COLO829 (cell line): ENCODE measurements at regions not wholly inside any gene's neighbourhood (a gene's known extent, or its start where the extent isn't known, plus 50 kb on each side); places are given as distances from the start of the nearest gene placed in this dataset.

Experiments used
- DNase-seq: peaks from one replicate; pipeline ENCODE4 v3.0.0; 2012; ENCODE audit warnings: low spot score

DNA sequence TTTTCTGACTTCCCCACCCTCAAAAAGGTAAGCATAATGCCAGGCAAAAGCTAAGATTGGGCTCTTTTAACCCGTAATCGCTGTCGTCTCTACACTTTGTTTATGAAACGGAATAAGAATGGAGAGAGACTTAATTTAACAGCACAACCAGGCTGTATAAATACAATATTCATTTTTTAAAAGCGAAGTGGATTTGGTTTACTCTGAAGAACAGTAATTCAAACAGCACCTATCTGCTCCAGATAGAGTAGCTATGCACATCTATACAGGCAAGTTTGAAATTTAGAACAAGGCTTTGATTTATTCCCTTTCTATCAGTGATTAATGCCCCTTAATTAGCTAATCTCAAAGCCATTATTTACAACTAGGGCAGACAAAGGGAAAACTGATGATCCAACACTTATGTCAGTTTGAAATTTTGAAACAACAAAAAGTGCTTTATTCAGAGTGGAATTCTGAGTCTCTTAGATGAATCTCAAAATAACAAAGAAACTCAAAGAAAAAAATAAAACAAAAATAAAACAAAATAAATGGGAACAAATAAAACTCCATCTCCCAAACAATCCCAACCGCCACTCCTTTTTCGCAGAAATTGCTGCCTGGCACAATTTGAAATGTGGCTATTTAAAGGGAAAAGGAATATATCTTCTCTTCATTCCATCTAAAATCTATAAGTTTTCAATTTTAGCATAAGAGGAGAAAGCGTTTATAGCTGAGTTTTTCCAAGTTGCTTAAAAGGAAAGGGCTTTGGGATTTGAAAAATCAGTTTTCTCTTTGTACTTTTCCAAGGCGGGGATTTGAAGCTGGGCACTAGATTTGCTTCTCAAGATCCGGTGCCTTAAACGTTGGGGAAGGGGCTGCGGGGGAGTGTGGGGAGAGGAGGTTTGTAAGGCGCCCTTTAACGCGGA is 298.6 kb downstream of the PARP8 start:
- no peak for DNase-seq

DNA sequence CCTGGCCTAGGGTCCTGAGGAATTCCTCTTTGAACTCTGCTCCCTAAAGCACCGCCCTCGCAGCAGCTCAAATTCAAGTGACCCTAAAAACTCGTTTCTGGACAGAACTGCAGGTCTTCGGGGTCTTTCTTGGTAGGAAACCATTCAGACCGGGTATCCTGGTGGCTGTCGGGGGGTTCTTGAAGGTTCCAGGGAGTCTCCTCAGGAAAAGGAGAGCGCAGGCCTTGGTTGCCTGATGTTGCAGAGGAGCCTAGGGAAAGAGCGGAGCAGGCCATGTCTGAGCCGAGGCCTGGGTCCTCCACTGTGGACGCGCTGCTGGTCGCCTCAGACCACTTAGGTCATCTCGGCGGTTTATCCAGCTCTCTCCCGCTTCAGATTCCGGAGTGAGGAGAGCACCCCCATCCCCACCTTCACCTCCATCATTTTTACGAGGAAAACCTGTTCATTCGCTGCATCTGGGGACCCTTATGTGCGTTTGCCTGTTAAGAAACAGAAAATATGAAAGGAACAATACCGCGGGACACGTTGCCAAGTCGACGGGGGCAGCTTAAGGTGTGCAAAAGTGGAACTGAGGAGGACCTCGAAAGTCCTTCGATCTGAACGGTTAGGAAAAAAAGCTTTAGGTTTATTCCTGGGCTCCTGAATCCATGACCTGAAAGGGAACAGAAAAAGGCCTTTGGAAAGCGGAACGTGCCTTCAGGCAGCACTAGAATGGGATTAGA is 299.4 kb downstream of the PARP8 start:
- DNase-seq, result no peak

DNA sequence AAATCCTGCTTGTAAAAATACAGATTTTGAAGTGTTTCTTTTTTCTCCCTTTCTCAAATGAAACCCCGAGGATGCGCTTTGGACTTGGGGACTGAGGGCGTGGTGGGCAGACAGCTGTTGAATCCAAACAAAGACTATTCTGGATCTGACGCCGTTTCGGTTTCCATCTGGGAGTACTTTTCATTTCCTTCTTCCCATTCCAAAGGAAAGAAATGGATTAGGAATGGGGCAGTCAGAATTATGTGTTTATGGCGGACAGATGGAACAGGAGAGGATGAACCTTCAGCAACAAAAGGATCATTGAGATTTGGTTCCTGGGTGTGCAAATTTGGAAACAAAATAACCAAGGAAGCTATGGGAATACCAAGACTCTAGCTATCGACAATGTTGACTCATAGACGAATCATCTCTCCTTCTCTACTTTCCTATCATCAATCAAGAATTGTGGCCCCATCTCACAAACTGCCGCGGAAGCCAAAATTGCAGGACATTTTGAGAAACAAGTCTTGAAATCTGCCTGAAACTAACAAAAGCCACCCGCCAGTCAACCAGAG is 300.6 kb downstream of the PARP8 start:
- no peak for DNase-seq

DNA sequence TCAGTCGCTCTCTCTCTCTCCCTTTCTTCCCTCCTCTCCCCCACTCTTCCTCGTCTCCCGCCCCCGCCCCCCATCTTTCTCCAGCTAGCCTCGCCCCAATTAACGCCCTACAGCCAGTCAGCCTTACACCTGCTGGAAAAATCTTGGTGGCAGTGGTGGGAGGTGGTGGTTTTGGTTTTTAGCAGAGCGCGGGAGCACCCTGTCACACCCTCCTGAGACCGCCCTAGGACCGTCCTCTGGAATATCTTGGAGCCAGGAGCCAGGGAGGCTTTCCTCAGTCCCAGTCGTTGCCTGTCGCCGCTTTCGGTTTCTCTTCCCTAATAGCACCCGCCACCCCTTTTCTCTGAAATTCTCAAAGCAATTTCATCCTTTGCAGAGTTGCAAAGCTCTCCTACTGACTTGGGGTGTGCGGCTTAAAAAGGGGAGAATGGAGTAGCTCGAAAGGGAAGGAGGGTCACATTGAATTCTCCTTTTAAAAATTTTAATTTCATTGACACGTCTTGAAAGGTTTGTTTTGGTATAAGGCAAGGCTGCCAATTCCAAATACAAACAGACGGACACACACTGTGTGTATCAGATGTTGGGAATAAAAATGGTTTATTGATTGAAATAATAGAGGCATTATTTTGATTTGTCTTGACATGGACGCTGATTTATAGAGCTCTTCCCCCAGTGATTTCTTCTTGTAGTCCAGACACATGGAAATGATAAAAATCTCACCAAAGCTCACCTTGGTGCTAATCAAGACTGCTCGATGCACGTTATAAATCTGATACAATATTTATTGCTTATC is 301.3 kb downstream of the PARP8 start:
- no peak for DNase-seq

DNA sequence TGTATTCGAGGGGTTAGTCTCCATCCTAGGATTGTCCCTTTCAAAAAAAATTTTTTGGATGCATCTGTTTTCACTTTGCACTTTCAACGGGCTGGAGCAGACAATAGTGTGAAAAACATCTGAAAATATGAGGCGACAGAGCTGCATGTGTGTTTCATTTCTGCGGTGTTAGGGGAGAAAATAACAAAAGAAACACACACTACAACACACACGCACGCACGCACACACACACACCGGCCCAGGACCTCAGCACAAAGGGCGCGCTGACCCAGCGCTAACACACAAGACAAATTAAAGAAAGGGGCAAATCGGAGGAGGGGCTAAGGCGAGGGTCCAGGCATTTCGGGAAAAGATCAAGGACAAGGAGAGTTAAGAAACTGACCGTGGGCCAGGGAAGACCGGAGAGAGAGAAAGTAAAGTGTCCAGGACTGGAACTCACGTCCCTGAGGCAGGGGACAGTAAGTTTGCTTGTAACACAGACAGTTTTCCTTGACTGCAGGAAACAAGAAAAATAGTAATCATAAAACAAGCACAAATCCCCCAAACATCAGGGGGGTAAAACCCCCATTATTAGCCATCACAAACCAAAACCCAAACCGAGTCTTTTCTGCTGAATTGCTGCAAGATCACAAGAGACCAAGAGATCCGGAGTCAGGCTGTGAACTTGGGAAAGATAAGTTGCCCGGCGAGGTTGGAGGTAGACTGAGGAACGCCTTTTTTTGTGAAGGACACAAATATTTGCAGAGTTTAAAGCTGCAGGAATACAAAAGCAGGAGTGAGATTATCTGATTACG is 302.1 kb downstream of the PARP8 start:
- no peak for DNase-seq

DNA sequence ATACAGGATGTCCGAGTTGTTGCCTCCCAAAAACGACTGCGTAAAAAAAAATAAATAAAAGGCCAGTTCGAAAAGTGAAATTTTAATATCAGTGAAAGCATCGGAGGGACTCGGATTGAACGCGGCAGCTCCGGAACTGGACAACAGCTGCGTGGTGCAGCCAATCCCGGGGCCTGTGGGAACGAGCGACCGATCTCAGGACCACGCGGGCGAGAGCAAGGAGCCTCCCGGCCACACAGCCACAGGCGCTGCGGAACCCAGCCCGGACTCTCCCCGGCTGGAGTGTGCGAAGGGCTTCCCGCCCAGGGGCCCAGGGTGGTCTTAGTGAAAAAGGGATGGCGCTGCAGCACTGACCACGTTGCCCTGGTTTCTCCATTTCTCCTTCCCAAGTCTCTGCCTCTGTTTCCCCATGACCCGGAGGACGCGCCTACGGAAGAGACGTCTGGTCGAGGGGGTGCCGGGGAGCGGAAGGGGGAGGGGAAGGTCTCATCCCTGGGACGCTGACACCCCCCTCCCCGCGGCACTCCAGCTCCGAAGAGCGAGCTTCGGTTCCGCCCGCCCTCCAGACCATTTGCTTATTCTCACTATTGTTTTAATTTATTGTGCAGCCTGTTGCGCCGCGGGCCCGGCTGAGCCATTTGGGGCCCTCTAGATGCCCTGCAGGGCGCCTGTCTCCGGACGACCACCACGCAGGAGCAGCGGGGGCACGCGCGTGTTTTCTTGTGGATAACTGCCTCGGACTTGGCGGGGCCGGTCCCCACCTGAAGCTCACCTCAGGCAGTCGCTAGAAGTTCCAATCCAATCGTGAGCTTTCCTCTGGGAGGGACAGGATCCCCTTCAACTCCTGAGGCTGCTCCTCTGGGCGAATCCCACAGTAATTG is 303.0 kb downstream of the PARP8 start:
- DNase-seq, result no peak

DNA sequence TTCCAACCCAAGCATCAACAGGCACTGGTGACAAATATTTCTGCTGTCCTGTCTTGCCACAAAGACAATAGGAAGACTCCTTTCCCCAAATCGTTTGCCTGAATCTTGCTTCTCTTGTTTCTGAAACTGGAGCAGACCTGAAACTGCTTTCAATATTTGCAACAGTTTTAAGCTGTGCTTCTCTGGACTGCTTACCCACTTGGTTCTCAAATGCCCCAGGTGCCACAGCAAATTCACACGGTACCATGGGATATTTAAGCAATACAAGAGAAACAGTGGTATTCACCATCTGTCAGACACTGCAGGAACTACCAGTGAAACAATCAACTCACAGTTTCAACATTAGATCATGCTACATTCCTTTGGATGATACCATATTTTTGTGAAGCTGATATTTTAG is 309.4 kb downstream of the PARP8 start:
- DNase-seq, result no peak

DNA sequence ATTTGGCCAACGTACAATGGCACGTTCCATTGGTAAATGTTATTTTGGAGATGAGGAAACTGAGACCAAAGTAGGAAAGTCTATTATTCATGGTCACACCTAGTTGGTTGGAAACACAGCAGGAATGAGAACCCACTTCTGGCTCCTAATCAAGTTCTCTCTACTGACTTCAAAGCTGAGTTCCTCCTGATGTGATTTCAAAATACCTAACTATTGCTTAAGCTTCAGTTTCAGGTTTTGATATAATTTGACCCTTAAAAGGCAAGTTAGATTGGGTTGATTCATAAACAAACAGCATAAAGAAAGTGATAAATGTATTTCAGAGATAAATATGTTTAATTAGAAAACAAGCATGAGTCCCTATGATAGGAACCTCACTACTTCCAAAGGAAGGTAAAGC is 312.5 kb downstream of the PARP8 start:
- no peak for DNase-seq

DNA sequence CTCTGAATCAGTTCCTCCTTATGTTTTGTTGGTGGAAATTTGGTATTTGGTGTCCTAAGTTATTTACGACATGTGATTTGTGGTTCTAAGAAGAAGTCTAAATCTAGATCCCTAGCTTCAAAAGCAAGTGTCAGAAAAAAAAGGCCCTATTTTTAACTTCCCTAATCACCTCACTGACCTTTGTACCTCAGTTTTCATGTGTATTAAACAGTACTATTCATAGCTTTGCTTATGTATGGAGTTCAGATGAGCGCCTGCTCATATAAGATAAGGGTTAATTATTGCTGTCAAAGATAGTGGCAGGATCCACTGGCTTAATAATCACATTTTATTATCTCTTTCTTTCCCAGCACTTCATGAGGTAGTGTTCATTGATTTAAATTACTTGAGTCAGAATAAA is 318.2 kb downstream of the PARP8 start:
- DNase-seq, result no peak

DNA sequence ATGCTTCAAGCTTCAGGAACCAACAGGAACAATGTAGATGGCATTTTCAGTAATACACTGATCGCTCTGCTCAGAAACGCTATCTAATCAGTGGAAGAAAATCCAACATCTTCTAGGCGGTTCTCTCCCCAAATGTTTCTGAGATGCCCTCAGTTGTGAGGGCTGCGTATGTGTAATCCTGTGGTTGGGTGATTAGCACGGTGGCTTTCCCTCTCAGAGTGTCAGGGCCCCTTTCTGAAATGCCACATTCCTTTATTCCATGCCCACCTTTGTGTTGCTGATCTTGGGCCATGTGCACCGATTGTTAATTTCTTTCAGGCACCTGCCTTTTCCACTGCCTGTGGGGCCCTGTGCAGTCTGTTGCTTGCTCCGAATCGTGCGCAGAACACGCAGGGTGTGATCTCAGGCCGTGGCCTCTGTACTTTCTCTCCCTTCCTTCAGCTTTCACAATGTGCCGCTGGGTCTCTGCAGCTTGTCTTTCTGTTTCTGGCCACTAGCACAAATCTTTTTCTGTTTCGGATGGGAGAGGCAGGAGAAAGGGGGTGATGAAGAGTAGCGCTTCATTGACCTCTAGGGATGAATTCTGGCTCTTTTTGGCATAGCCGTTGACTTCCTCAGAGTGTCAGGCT is 324.0 kb downstream of the PARP8 start:
- DNase-seq, result no peak

DNA sequence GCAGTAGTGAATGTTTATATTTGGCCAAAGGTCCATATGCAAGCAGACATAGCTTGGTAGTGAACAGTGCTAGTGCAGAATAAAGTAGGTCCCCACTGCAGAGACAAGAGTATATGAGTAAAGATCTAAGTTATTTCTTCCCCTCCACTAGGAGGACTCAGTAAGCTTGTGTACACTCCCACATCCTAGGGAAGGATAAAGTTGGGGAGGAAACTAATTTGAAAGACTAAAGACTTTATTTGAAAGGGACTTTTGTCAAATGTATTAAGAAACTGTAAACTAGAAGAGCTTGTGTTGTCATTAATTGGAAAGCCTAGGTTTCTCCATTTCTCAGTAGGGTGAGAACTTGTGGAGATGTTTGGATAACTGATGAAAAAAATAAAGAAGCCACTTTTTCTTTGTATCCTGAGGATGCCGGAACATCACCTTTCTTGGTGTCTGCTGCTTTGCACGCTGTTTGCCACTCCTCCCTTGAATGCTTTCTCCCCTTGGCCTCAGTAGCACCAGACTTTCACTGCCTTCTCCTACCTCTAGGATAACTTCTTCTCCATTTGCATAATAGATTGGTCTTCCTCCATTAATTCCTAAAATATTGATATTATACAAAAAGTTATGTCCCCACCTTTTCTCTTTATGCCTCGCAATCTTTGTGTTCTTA is 329.0 kb downstream of the PARP8 start:
- no peak for DNase-seq

DNA sequence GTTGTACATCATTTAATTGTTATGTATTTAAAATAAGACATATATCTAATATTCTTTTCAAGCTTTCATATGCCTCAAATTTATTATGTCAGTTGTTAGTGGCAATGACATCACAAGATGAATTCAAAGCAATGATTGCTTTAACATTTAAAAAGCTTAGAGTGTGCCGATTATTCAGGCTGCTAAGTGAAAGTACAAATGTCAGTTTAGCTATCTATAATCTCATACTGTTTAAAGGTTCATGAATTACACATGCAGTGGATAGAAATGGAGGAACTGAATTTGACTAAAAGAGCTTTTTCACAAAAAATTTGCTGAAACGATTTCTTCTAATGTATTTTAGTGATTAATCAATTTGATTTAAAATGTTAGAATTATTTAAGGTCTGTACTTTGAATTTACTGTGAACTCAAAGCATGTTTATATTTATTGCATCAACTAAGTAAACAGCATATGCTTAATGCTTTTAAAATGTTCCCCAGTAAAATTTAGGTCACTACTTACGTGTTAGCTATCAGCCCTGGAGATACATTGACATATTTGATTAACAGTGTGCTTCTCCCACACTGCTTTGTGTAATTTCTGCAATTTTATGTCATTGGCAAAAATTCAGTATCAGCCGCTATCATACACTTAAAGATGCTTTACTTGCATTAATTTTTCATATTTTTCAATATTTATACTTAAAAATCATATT is 334.9 kb downstream of the PARP8 start:
- DNase-seq, result no peak

DNA sequence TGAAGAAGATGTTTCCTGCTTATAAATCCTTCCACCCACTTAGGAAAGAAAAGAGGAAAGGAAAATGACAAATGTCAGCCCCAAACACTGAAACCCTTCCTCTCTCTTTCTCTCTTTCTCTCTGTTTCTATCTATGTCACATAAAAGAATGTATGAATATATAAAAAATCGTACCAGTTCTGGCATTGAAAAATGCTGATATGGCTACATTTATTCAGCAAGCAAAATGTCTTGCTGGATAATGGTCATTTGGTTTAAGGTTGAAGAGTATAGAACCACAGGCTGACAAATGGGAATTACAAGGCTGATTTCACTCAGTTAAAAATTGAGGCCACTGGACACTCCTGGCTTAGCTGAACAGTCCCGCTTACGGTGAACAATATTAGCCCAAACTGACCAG is 335.9 kb downstream of the PARP8 start:
- no peak for DNase-seq

DNA sequence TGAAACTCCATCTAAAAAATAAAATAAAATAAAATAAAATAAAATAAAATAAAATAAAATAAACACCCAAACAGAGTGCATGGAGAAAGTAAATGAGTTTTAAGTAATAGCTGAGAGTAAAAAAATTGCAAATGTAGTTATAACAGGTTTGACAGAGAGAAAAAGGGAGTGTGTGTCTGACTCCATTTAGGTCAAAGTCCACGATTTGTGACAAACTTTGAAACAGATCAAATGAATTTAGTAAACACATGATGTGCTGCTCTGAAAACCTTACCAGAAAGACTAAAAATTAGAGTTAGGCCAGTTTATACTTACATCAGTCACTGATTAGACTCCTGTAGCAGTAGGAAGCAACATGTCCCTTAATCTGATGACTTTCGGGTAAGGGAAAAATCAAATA is 346.6 kb downstream of the PARP8 start:
- no peak for DNase-seq

DNA sequence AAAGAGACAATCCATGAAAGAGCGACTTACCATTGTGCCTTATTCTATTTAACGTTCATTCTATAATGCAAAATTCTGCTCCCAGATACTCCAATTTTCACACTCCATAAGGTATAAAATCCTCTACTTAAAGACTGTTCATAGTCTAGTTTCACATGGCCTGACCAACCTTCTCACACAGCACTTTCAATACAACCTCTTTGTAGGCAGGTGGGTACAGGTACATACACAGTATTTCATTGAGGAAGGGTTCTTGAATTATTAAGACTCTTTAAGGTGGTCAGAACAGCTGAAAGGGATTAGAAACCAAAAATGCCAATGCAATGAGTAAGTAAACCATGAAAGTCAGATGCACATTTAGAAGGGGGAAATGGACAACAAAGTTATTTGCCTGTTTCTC is 352.0 kb downstream of the PARP8 start:
- DNase-seq, result no peak

DNA sequence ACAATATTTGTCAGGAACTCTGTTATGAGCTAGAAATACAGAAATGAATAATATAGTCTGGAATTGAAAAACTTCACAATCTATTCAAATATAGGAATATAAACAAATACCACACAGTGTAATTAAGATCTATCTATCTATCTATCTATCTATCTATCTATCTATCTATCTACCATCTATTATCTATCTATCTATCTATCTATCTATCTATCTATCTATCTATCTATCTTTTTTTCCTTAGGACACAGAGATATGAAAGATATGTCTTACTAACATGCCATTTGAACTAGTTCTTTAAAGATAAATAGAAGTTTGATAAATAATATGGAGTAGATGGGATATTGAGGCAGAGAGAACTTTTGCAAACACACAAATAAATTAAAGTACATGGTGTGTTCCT is 357.8 kb downstream of the PARP8 start:
- DNase-seq, result no peak

DNA sequence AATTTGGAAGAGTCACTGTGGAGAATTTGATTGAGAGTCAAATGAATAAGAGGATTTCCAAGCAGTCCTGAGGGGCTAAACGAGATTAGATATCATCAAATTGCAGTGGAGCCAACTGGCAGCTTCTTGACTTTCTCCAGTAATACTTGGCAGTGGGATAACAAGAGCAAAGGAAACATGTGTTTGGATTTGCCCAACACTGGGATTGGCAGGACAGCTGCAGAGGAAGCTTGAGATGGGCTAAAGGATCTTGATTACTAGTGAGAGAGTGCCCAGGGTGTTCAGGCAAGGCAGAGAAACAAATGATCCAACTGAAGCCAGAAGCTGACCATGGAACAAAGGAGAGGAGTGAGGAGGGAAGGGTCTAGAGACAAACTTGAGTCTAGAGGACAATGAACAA is 356.0 kb upstream of the ISL1 start:
- DNase-seq, result no peak

DNA sequence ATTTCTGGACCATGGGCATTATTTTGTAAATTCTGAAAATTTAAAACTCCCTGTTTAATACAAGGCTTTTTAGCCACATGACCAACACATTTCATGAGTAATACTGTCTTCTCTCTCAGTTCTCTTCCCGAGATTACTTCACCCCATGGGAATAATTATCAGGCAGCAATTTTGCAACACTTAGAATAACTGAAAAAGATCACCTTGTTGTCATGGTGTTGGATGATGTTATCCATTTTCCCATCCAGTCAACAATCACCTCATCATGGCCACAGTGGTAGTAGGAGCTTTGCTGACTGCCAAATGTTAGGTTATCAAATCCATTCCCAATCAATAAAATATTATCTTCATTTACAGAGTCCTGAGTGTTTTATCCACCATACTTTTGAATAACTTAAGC is 354.9 kb upstream of the ISL1 start:
- no peak for DNase-seq

DNA sequence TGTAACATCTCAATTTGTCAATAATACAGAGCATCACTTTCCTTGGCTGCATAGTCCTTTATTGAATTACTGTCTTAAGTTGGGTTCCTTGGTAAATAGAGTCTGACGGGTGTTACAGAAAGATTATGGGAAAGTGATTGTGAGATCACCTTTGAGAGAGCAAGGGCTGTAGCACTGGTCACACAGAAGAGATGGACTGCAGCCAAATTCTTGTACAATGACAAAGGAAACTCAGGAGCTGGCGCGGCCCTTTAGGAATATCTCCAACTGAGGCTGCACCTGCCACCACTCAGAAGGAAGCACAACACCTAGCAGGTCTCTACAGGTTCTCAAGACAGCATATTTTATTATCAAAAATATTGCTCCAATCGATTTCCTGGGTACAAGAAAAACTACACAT is 350.0 kb upstream of the ISL1 start:
- no peak for DNase-seq
